SK-N-SH (cell line): ENCODE measurements at regions not wholly inside any gene's neighbourhood (a gene's known extent, or its start where the extent isn't known, plus 50 kb on each side); places are given as distances from the start of the nearest gene placed in this dataset.

Source experiments
- CHD2 ChIP-seq: fragments of 150-350 bp; IDR thresholded peaks from 2 replicates; pipeline ENCODE4 v1.6.1; 2018; ENCODE audit warnings: low read length; ENCODE audit not compliant: partially characterized antibody
- EP300 ChIP-seq, 2 experiments: IDR thresholded peaks; 2 replicates each; pipeline versions ENCODE4 v1.4.0 to v1.6.1; 2012; ENCODE audit warnings: borderline replicate concordance in 1 of 2, low read depth in 1 of 2, low read length in 1 of 2
- FOSL2 ChIP-seq: IDR thresholded peaks from 2 replicates; pipeline ENCODE4 v1.4.0; 2012; ENCODE audit warnings: low read depth, mild to moderate bottlenecking, moderate library complexity, borderline replicate concordance
- FOXM1 ChIP-seq: IDR thresholded peaks from 2 replicates; pipeline ENCODE4 v1.4.0; 2012; ENCODE audit warnings: low read depth, mild to moderate bottlenecking
- JUND ChIP-seq: IDR thresholded peaks from 2 replicates; pipeline ENCODE4 v1.4.0; 2012
- POLR2AphosphoS5 ChIP-seq: IDR thresholded peaks from 2 replicates; pipeline ENCODE4 v1.6.1; 2012; ENCODE audit warnings: low read depth, low read length
- RAD21 ChIP-seq: IDR thresholded peaks from 2 replicates; pipeline ENCODE4 v1.6.1; 2012; ENCODE audit warnings: mild to moderate bottlenecking, low read length
- RCOR1 ChIP-seq: fragments of 150-350 bp; IDR thresholded peaks from 2 replicates; pipeline ENCODE4 v1.6.1; 2017; ENCODE audit warnings: antibody characterized with exemption, low read length
- SIN3A ChIP-seq: IDR thresholded peaks from 2 replicates; pipeline ENCODE4 v1.6.1; 2012; ENCODE audit warnings: low read depth, mild to moderate bottlenecking, low read length, moderate library complexity, borderline replicate concordance
- TF ChIP-seq, protein P1 (sequence below): IDR thresholded peaks from 2 replicates; pipeline ENCODE4; 2012
- TF ChIP-seq, protein P2 (sequence below): IDR thresholded peaks from 2 replicates; pipeline ENCODE4 v1.6.1; 2012; ENCODE audit warnings: mild to moderate bottlenecking, low read depth, low read length, moderate library complexity
- TF ChIP-seq, protein P3 (sequence below): fragments of 200-600 bp; sonication (generic); IDR thresholded peaks from 2 replicates; pipeline ENCODE4 v1.6.1; 2017; ENCODE audit warnings: antibody characterized with exemption, mild to moderate bottlenecking, moderate library complexity
- TF ChIP-seq, protein P4 (sequence below): IDR thresholded peaks from 2 replicates; pipeline ENCODE4 v1.4.0; 2012; ENCODE audit warnings: low read depth
- TF ChIP-seq, protein P5 (sequence below): IDR thresholded peaks from 2 replicates; pipeline ENCODE4 v1.4.0; 2012; ENCODE audit warnings: low read depth, borderline replicate concordance

DNA sequence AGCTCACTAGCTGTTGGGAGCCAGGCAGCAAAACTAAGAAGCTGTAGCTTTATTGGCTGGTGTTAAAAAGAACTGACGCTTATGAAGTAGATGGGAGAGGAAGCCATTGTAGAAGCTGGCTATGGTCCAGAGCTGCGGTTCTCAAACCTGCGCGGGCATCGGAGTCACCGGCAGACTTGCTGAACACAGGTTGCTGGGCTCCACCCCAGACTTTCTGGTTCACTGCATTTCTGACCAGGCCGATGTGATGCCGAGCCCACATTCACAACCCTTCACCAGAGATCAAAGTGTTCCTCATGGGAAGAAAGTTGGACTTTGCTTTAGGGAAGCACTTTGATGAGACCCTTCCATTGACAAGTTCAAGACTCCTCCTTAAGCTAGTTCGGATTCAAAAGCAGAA, 231.6 kb downstream of the QKI start:
- TF ChIP-seq, protein P1, sequence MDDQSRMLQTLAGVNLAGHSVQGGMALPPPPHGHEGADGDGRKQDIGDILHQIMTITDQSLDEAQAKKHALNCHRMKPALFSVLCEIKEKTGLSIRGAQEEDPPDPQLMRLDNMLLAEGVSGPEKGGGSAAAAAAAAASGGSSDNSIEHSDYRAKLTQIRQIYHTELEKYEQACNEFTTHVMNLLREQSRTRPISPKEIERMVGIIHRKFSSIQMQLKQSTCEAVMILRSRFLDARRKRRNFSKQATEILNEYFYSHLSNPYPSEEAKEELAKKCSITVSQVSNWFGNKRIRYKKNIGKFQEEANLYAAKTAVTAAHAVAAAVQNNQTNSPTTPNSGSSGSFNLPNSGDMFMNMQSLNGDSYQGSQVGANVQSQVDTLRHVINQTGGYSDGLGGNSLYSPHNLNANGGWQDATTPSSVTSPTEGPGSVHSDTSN, result no peak
- TF ChIP-seq, protein P2, sequence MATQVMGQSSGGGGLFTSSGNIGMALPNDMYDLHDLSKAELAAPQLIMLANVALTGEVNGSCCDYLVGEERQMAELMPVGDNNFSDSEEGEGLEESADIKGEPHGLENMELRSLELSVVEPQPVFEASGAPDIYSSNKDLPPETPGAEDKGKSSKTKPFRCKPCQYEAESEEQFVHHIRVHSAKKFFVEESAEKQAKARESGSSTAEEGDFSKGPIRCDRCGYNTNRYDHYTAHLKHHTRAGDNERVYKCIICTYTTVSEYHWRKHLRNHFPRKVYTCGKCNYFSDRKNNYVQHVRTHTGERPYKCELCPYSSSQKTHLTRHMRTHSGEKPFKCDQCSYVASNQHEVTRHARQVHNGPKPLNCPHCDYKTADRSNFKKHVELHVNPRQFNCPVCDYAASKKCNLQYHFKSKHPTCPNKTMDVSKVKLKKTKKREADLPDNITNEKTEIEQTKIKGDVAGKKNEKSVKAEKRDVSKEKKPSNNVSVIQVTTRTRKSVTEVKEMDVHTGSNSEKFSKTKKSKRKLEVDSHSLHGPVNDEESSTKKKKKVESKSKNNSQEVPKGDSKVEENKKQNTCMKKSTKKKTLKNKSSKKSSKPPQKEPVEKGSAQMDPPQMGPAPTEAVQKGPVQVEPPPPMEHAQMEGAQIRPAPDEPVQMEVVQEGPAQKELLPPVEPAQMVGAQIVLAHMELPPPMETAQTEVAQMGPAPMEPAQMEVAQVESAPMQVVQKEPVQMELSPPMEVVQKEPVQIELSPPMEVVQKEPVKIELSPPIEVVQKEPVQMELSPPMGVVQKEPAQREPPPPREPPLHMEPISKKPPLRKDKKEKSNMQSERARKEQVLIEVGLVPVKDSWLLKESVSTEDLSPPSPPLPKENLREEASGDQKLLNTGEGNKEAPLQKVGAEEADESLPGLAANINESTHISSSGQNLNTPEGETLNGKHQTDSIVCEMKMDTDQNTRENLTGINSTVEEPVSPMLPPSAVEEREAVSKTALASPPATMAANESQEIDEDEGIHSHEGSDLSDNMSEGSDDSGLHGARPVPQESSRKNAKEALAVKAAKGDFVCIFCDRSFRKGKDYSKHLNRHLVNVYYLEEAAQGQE, result no peak
- TF ChIP-seq, protein P3, sequence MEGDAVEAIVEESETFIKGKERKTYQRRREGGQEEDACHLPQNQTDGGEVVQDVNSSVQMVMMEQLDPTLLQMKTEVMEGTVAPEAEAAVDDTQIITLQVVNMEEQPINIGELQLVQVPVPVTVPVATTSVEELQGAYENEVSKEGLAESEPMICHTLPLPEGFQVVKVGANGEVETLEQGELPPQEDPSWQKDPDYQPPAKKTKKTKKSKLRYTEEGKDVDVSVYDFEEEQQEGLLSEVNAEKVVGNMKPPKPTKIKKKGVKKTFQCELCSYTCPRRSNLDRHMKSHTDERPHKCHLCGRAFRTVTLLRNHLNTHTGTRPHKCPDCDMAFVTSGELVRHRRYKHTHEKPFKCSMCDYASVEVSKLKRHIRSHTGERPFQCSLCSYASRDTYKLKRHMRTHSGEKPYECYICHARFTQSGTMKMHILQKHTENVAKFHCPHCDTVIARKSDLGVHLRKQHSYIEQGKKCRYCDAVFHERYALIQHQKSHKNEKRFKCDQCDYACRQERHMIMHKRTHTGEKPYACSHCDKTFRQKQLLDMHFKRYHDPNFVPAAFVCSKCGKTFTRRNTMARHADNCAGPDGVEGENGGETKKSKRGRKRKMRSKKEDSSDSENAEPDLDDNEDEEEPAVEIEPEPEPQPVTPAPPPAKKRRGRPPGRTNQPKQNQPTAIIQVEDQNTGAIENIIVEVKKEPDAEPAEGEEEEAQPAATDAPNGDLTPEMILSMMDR, result no peak
- TF ChIP-seq SIN3A, result no peak
- TF ChIP-seq POLR2AphosphoS5, result no peak
- TF ChIP-seq, protein P4, sequence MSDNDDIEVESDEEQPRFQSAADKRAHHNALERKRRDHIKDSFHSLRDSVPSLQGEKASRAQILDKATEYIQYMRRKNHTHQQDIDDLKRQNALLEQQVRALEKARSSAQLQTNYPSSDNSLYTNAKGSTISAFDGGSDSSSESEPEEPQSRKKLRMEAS, result no peak
- no peak for TF ChIP-seq FOXM1
- no peak for TF ChIP-seq FOSL2
- TF ChIP-seq EP300 (IDR thresholded peaks at IDR 0.05; ENCODE audit: borderline replicate concordance in 1 of 2, low read depth in 1 of 2, low read length in 1 of 2), result no peak
- no peak for TF ChIP-seq RCOR1
- no peak for TF ChIP-seq RAD21
- TF ChIP-seq, protein P5, sequence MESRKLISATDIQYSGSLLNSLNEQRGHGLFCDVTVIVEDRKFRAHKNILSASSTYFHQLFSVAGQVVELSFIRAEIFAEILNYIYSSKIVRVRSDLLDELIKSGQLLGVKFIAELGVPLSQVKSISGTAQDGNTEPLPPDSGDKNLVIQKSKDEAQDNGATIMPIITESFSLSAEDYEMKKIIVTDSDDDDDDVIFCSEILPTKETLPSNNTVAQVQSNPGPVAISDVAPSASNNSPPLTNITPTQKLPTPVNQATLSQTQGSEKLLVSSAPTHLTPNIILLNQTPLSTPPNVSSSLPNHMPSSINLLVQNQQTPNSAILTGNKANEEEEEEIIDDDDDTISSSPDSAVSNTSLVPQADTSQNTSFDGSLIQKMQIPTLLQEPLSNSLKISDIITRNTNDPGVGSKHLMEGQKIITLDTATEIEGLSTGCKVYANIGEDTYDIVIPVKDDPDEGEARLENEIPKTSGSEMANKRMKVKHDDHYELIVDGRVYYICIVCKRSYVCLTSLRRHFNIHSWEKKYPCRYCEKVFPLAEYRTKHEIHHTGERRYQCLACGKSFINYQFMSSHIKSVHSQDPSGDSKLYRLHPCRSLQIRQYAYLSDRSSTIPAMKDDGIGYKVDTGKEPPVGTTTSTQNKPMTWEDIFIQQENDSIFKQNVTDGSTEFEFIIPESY, result no peak
- no peak for TF ChIP-seq CHD2
- no peak for TF ChIP-seq JUND
